AG04449 (cell line): ENCODE measurements at regions not wholly inside any gene's neighbourhood (a gene's known extent, or its start where the extent isn't known, plus 50 kb on each side); places are given as distances from the start of the nearest gene placed in this dataset.

Source experiments
- CTCF ChIA-PET: fragments of 350-600 bp; formaldehyde crosslinking; extraction: SDS; loops from one replicate; lab custom pipeline; 2021; ENCODE audit warnings: antibody characterized with exemption; lab: Yijun Ruan, JAX
- POLR2A ChIA-PET: fragments of 400-600, 350-600 bp; formaldehyde crosslinking; extraction: SDS; loops from one replicate; lab custom pipeline; 2020; ENCODE audit warnings: antibody characterized with exemption, inconsistent platforms; lab: Yijun Ruan, JAX
- DNase-seq: peaks from one replicate; pipeline ENCODE4 v3.0.0-alpha.2; 2010; ENCODE audit warnings: low read depth, low spot score
- H3K4me3 ChIP-seq: 2 replicates; pipeline ENCODE4 v1.5.1; 2011; ENCODE audit warnings: low read depth, mild to moderate bottlenecking, control low read depth, low read length
- CTCF ChIP-seq: IDR thresholded peaks from one replicate; pipeline ENCODE4 v1.5.1; 2011; ENCODE audit warnings: mild to moderate bottlenecking, moderate library complexity, low read length, control low read depth, inconsistent platforms; ENCODE audit not compliant: insufficient read depth; ENCODE audit errors: missing control alignments

GRCh38 chr18:60113396-60113795, 213.6 kb downstream of the PMAIP1 start:
- POLR2A ChIA-PET, result no interaction called here
- DNase-seq, result no peak
- CTCF ChIA-PET, result no interaction called here
- no peak for TF ChIP-seq CTCF
- no peak overlapping the region for H3K4me3 ChIP-seq

- CTCF ChIA-PET, result no interaction called here
Observed at GRCh38 chr18:60112369-60112768, 212.6 kb downstream of the PMAIP1 start.

GRCh38 chr18:60111525-60111924, 211.7 kb downstream of the PMAIP1 start:
- CTCF ChIA-PET, result no interaction called here
- POLR2A ChIA-PET, result no interaction called here
- TF ChIP-seq CTCF, result no peak
- no peak for DNase-seq
- H3K4me3 ChIP-seq, result no peak overlapping the region

More at GRCh38 chr18:60112369-60112768, 212.6 kb downstream of the PMAIP1 start:
- no peak for DNase-seq
- no peak overlapping the region for H3K4me3 ChIP-seq
- no peak for TF ChIP-seq CTCF
- POLR2A ChIA-PET, result no interaction called here

- no peak for TF ChIP-seq CTCF
- H3K4me3 ChIP-seq, result no peak overlapping the region
- no peak for DNase-seq
- POLR2A ChIA-PET, result no interaction called here
- CTCF ChIA-PET, result no interaction called here
Observed at GRCh38 chr18:60110836-60111235, 211.0 kb downstream of the PMAIP1 start.

GRCh38 chr18:60100778-60101177, 201.0 kb downstream of the PMAIP1 start:
- no peak for TF ChIP-seq CTCF
- POLR2A ChIA-PET, result no interaction called here
- H3K4me3 ChIP-seq, result no peak overlapping the region
- no peak for DNase-seq
- CTCF ChIA-PET, result no interaction called here

GRCh38 chr18:60099709-60100108, 199.9 kb downstream of the PMAIP1 start:
- DNase-seq, result no peak
- ChIA-PET CTCF (no interaction called here), POLR2A (no interaction called here)
- no peak overlapping the region for H3K4me3 ChIP-seq
- no peak for TF ChIP-seq CTCF
